CD4-positive, alpha-beta T cell (primary cell): ENCODE measurements at regions not wholly inside any gene's neighbourhood (a gene's known extent, or its start where the extent isn't known, plus 50 kb on each side); places are given as distances from the start of the nearest gene placed in this dataset.

Source experiments
- ATAC-seq: fragments of 200-7000 bp; cut with Tn5 transposase; one replicate; pipeline ENCODE4 v1.10.0; 2022; ENCODE audit warnings: mild to moderate bottlenecking; ENCODE audit not compliant: poor library complexity
- CTCF ChIA-PET: fragments of 350-600 bp; sonication (Branson Sonifier 250); formaldehyde crosslinking; loops from one replicate; lab custom pipeline; 2021; ENCODE audit warnings: antibody characterized with exemption, inconsistent platforms; lab: Charles Lee
- POLR2A ChIA-PET: fragments of 350-600 bp; sonication (Branson Sonifier 250); formaldehyde crosslinking; loops from one replicate; lab custom pipeline; 2021; ENCODE audit warnings: antibody characterized with exemption, inconsistent platforms; lab: Charles Lee
- DNase-seq, 14 experiments: peaks; one replicate each; pipeline ENCODE4 v3.0.0-alpha.2; 2013 to 2020; ENCODE audit warnings: mixed read lengths in 2 of 14
- H3K27ac ChIP-seq, 2 donors: one replicate each; pipeline versions ENCODE4 v1.5.1 to v1.7.0; 2013; ENCODE audit warnings: low read length in 2 of 2, low read depth in 1 of 2, mild to moderate bottlenecking in 1 of 2
- H3K27me3 ChIP-seq, 2 experiments: 1 replicate in 1 of 2; 2 replicates in 1 of 2; pipeline versions ENCODE4 v1.6.1 to v1.7.0; 2013; ENCODE audit warnings: low read length in 2 of 2, control low read depth in 1 of 2, mild to moderate bottlenecking in 1 of 2, moderate library complexity in 1 of 2; ENCODE audit not compliant: insufficient read depth in 2 of 2, control insufficient read depth in 1 of 2
- H3K36me3 ChIP-seq: one replicate; pipeline ENCODE4 v1.6.1; 2013; ENCODE audit warnings: low read length, control low read depth; ENCODE audit not compliant: insufficient read depth
- H3K4me1 ChIP-seq: one replicate; pipeline ENCODE4 v1.6.1; 2013; ENCODE audit warnings: low read length, control low read depth; ENCODE audit not compliant: insufficient read depth
- H3K4me3 ChIP-seq: one replicate; pipeline ENCODE4 v1.5.1; 2013; ENCODE audit warnings: mild to moderate bottlenecking, low read length, moderate library complexity
- H3K9me3 ChIP-seq, 2 experiments: 1 replicate in 1 of 2; 2 replicates in 1 of 2; pipeline versions ENCODE4 v1.6.1 to v1.7.0; 2013; ENCODE audit warnings: low read length in 2 of 2, mild to moderate bottlenecking in 2 of 2, control low read depth in 1 of 2, moderate library complexity in 1 of 2; ENCODE audit not compliant: control insufficient read depth in 1 of 2, insufficient read depth in 1 of 2
- H3K27ac Mint-ChIP-seq: one replicate; pipeline ENCODE4 v1.8.0; 2020; ENCODE audit warnings: mixed read lengths
- H3K27me3 Mint-ChIP-seq: one replicate; pipeline ENCODE4 v1.8.0; 2021; ENCODE audit warnings: mixed read lengths
- H3K36me3 Mint-ChIP-seq: one replicate; pipeline ENCODE4 v1.8.0; 2021; ENCODE audit warnings: low read depth, mixed read lengths
- H3K4me1 Mint-ChIP-seq: one replicate; pipeline ENCODE4 v1.8.0; 2021; ENCODE audit warnings: low read depth, mixed read lengths
- H3K4me3 Mint-ChIP-seq: one replicate; pipeline ENCODE4 v1.8.0; 2020; ENCODE audit warnings: mild to moderate bottlenecking, mixed read lengths
- H3K9me3 Mint-ChIP-seq: one replicate; pipeline ENCODE4 v1.8.0; 2020; ENCODE audit warnings: mixed read lengths
- CTCF ChIP-seq: fragments of 200-600 bp; IDR thresholded peaks from one replicate; pipeline ENCODE4 v1.8.0; 2022; ENCODE audit warnings: antibody characterized with exemption, mild to moderate bottlenecking
- intact Hi-C, 2 experiments: fragments of 100-400 bp; cut with DNase I in 1 of 2; cut with micrococcal nuclease in 1 of 2; formaldehyde crosslinking; loops; one replicate each; pipeline versions ENCODE4 v1.15.1 to v1.9.0; 2023 to 2025; cut with DNase I, micrococcal nuclease

GRCh38 chr6:158249340-158249836, 62.9 kb upstream of the TULP4 start:
- Histone ChIP-seq H3K27me3 (no peaks in the 10 kb centered on the region), H3K9me3 (no peaks in the 10 kb centered on the region), H3K4me3 (no peak overlapping the region), H3K27ac (no peak overlapping the region), H3K36me3 (peaks cover 15% of the 10 kb centered on the region), H3K4me1 (no peaks in the 10 kb centered on the region)
- no peak overlapping the region for H3K27ac Mint-ChIP-seq
- H3K4me1 Mint-ChIP-seq, result peaks cover 22% of the 10 kb centered on the region
- ATAC-seq, result no peak
- peaks cover 21% of the 10 kb centered on the region for H3K36me3 Mint-ChIP-seq
- CTCF ChIA-PET, result no interaction called here
- H3K27me3 Mint-ChIP-seq, result no peaks in the 10 kb centered on the region
- H3K9me3 Mint-ChIP-seq, result no peaks in the 10 kb centered on the region
- no peak overlapping the region for H3K4me3 Mint-ChIP-seq
- POLR2A ChIA-PET, result no interaction called here
- intact Hi-C loops, result no loop called here
- no peak for TF ChIP-seq CTCF
- no peak for DNase-seq

- Mint-ChIP-seq H3K4me1 (peaks cover 38% of the 10 kb centered on the region), H3K9me3 (no peaks in the 10 kb centered on the region), H3K4me3 (no peak overlapping the region), H3K27ac (no peak overlapping the region), H3K27me3 (no peaks in the 10 kb centered on the region), H3K36me3 (peaks cover 20% of the 10 kb centered on the region)
- H3K36me3 ChIP-seq, result peaks cover 11% of the 10 kb centered on the region
- H3K9me3 ChIP-seq, result no peaks in the 10 kb centered on the region
- intact Hi-C loops, result no loop called here
- POLR2A ChIA-PET, result interaction anchor here (1.5 kb wide), 1 partner anchor 19 kb away, joined by 3 read pairs; no protein-coding TSS in a partner anchor
- no peak for ATAC-seq
- H3K4me3 ChIP-seq, result no peak overlapping the region
- H3K27me3 ChIP-seq, result no peaks in the 10 kb centered on the region
- no peak for DNase-seq
- no peak overlapping the region for H3K27ac ChIP-seq
- no peak for TF ChIP-seq CTCF
- CTCF ChIA-PET, result no interaction called here
- peaks cover 16% of the 10 kb centered on the region for H3K4me1 ChIP-seq
Observed at GRCh38 chr6:158251565-158251964, 60.7 kb upstream of the TULP4 start.

GRCh38 chr6:158253248-158253647, 59.0 kb upstream of the TULP4 start:
- ATAC-seq (no peak), DNase-seq (no peak)
- Mint-ChIP-seq H3K27me3 (no peaks in the 10 kb centered on the region), H3K4me3 (no peak overlapping the region), H3K27ac (no peak overlapping the region), H3K4me1 (peaks cover 50% of the 10 kb centered on the region), H3K9me3 (no peaks in the 10 kb centered on the region), H3K36me3 (peaks cover 9% of the 10 kb centered on the region)
- Histone ChIP-seq H3K36me3 (peaks cover 7% of the 10 kb centered on the region), H3K4me1 (peaks cover 30% of the 10 kb centered on the region), H3K27ac (no peak overlapping the region), H3K4me3 (no peak overlapping the region), H3K9me3 (no peaks in the 10 kb centered on the region), H3K27me3 (no peaks in the 10 kb centered on the region)
- no peak for TF ChIP-seq CTCF
- ChIA-PET CTCF (no interaction called here), POLR2A (no interaction called here)
- intact Hi-C loops, result no loop called here
